ENCODE measurements at regions not wholly inside any gene's neighbourhood (a gene's known extent, or its start where the extent isn't known, plus 50 kb on each side); places are given as distances from the start of the nearest gene placed in this dataset.

DNA sequence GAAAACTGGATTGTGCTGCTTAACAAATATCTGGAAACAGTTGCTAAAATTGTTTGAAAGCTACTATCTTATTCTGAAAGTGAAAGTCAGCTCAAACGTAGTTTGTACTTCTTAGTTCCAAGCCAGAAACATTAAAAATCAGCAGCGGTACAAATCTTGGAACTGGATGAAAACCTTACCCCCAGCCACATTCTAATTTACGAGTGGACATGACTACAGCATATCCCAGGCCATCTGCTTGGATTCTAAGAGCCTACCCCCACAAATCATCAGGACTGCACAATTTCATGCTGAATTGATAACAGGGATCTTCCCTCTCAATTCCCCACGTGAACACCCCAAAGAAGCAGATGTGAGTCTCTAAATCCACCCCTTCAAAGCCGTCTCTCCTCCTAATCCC is 158.7 kb upstream of the NCKAP5 start:
- Histone ChIP-seq H2BK120ac (ENCODE audit: low read depth, low read length) (peak overlapping the region; percentile 86), H3K23ac (ENCODE audit: low read depth, low read length) (peak overlapping the region; percentile 80; the same call in 1 of the 2 replicates), H3K4me3 (ENCODE audit: insufficient read depth, low read depth, low read length) (peak overlapping the region; percentile 13; the same call in 1 of the 2 replicates), H2BK20ac (ENCODE audit: low read depth, low read length) (peak overlapping the region; percentile 82; the same call in 1 of the 2 replicates), H3K79me1 (ENCODE audit: low read depth in 1 of 2, low read length in 2 of 2) (no peaks in the 10 kb centered on the region), H3K36me3 (ENCODE audit: control insufficient read depth, insufficient read depth, low read length) (no peaks in the 10 kb centered on the region), H3K27ac (ENCODE audit: insufficient read depth, low read length) (no peak overlapping the region; the same call in 1 of the 2 replicates), H3K18ac (ENCODE audit: low read depth, low read length) (peak overlapping the region; percentile 88), H3K9me1 (ENCODE audit: insufficient read depth, low read length) (no peaks in the 10 kb centered on the region), H3K56ac (ENCODE audit: extremely low read depth, insufficient read depth, low read length) (no peak overlapping the region; the same call in 1 of the 2 replicates), H2BK15ac (ENCODE audit: low read depth, low read length) (peak overlapping the region; percentile 76; the same call in 2 of the 3 replicates), H3K9me3 (ENCODE audit: control insufficient read depth, insufficient read depth, low read length) (no peaks in the 10 kb centered on the region), H4K91ac (ENCODE audit: insufficient read depth, low read depth, low read length) (peak overlapping the region; percentile 62; the same call in 1 of the 2 replicates), H4K5ac (ENCODE audit: low read depth, low read length) (peak overlapping the region; percentile 19), H3K27me3 (ENCODE audit: control insufficient read depth, insufficient read depth, low read length) (no peaks in the 10 kb centered on the region), H2AK5ac (ENCODE audit: low read depth, low read length) (peak overlapping the region; percentile 25; the same call in 1 of the 2 replicates), H3K9ac (ENCODE audit: low read depth, low read length) (peak overlapping the region; percentile 83), H2AK9ac (replicated peaks; ENCODE audit: low read depth, low read length, poor library complexity) (peak overlapping the region; percentile 43), H3K4me2 (ENCODE audit: low read depth, low read length) (peak overlapping the region; percentile 97), H3K4ac (ENCODE audit: low read depth, low read length) (peak overlapping the region; percentile 62; the same call in 1 of the 2 replicates), H3K14ac (replicated peaks; ENCODE audit: low read depth, low read length) (peak overlapping the region; percentile 90), H2BK5ac (ENCODE audit: low read depth, low read length, poor library complexity, severe bottlenecking) (peak overlapping the region; percentile 22), H4K20me1 (ENCODE audit: insufficient read depth, low read length) (no peaks in the 10 kb centered on the region), H2AFZ (replicated peaks; ENCODE audit: low read length, poor library complexity) (peak overlapping the region; percentile 87), H4K8ac (ENCODE audit: low read depth in 2 of 2, low read length in 2 of 2) (peak overlapping the region; percentile 68 to 98), H3K4me1 (ENCODE audit: control insufficient read depth, insufficient read depth, low read length) (no peaks in the 10 kb centered on the region)
- TF ChIP-seq CHD1 (IDR thresholded peaks at IDR 0.05; ENCODE audit: low read depth, low read length) = no peak
- TF ChIP-seq, protein P1, sequence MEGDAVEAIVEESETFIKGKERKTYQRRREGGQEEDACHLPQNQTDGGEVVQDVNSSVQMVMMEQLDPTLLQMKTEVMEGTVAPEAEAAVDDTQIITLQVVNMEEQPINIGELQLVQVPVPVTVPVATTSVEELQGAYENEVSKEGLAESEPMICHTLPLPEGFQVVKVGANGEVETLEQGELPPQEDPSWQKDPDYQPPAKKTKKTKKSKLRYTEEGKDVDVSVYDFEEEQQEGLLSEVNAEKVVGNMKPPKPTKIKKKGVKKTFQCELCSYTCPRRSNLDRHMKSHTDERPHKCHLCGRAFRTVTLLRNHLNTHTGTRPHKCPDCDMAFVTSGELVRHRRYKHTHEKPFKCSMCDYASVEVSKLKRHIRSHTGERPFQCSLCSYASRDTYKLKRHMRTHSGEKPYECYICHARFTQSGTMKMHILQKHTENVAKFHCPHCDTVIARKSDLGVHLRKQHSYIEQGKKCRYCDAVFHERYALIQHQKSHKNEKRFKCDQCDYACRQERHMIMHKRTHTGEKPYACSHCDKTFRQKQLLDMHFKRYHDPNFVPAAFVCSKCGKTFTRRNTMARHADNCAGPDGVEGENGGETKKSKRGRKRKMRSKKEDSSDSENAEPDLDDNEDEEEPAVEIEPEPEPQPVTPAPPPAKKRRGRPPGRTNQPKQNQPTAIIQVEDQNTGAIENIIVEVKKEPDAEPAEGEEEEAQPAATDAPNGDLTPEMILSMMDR (conservative IDR thresholded peaks at IDR 0.05; ENCODE audit: low read depth, low read length) = no peak
- no peak for TF ChIP-seq MAZ (IDR thresholded peaks at IDR 0.05; ENCODE audit: borderline replicate concordance, low read depth, low read length)
- TF ChIP-seq, protein P2, sequence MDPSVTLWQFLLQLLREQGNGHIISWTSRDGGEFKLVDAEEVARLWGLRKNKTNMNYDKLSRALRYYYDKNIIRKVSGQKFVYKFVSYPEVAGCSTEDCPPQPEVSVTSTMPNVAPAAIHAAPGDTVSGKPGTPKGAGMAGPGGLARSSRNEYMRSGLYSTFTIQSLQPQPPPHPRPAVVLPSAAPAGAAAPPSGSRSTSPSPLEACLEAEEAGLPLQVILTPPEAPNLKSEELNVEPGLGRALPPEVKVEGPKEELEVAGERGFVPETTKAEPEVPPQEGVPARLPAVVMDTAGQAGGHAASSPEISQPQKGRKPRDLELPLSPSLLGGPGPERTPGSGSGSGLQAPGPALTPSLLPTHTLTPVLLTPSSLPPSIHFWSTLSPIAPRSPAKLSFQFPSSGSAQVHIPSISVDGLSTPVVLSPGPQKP (IDR thresholded peaks at IDR 0.05; ENCODE audit: borderline replicate concordance, low read depth, low read length) = no peak
- no peak for TF ChIP-seq BHLHE40 (IDR thresholded peaks at IDR 0.05; ENCODE audit: low read depth, low read length)
- no peak for TF ChIP-seq POLR2A (IDR thresholded peaks at IDR 0.05; ENCODE audit: low read depth, low read length)
- TF ChIP-seq, protein P3, sequence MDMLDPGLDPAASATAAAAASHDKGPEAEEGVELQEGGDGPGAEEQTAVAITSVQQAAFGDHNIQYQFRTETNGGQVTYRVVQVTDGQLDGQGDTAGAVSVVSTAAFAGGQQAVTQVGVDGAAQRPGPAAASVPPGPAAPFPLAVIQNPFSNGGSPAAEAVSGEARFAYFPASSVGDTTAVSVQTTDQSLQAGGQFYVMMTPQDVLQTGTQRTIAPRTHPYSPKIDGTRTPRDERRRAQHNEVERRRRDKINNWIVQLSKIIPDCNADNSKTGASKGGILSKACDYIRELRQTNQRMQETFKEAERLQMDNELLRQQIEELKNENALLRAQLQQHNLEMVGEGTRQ (IDR thresholded peaks at IDR 0.05; ENCODE audit: low read depth, low read length) = no peak
- no peak for TF ChIP-seq MXI1 (IDR thresholded peaks at IDR 0.05; ENCODE audit: borderline replicate concordance, low read depth, low read length)
- no peak for TF ChIP-seq FOS (IDR thresholded peaks at IDR 0.05; ENCODE audit: low read depth, low read length)
- TF ChIP-seq CEBPB (IDR thresholded peaks at IDR 0.05; ENCODE audit: low read depth, low read length) = no peak
- TF ChIP-seq NFE2L2 (IDR thresholded peaks at IDR 0.05; ENCODE audit: low read depth, low read length) = no peak
- TF ChIP-seq SMC3 (IDR thresholded peaks at IDR 0.05; ENCODE audit: low read depth, low read length) = no peak
- TF ChIP-seq RCOR1 (IDR thresholded peaks at IDR 0.05; ENCODE audit: insufficient replicate concordance, low read length) = no peak
- no peak for TF ChIP-seq RFX5 (IDR thresholded peaks at IDR 0.05; ENCODE audit: low read depth, low read length)
- TF ChIP-seq RAD21 (IDR thresholded peaks at IDR 0.05; ENCODE audit: low read length) = no peak
- TF ChIP-seq MAFK (IDR thresholded peaks at IDR 0.05; ENCODE audit: low read depth, low read length) = no peak
- BruUV-seq (replicated peaks) = no TSS peak
- POLR2A ChIA-PET (ENCODE audit: unreplicated experiment) = no interaction called here
- CTCF ChIA-PET = interaction anchor here (1.3 kb wide), 1 partner anchor 11 kb away, joined by 4 read pairs; no protein-coding TSS in a partner anchor
- WGBS, 2 experiments (ENCODE audit: extremely low coverage in 2 of 2, insufficient read length in 1 of 2) = no CpG with 5 or more reads among the region's 5 CpGs
- intact Hi-C loops (cut with micrococcal nuclease) (no loop called here), dilution Hi-C loops (cut with HindIII; ENCODE audit: low sequenced_read_pairs, unreplicated experiment) (no loop called here), in situ Hi-C loops (cut with MboI; ENCODE audit: low sequenced_read_pairs) (no loop called here)
- DNase-seq (no peak), ATAC-seq (ENCODE audit: low read depth) (peak; percentile 37; the same call in 1 of the 2 replicates)
